ENCODE measurements at regions not wholly inside any gene's neighbourhood (a gene's known extent, or its start where the extent isn't known, plus 50 kb on each side); places are given as distances from the start of the nearest gene placed in this dataset.

GRCh38 chr1:64403331-64403730, 66.6 kb upstream of the CACHD1 start:
- no peak for TF ChIP-seq CTCF (IDR thresholded peaks at IDR 0.05; ENCODE audit: low read depth, low read length, missing input control)
- TF ChIP-seq HNF4A (conservative IDR thresholded peaks at IDR 0.05), result no peak
- no peak for TF ChIP-seq RXRA (IDR thresholded peaks at IDR 0.05)
- no peak for TF ChIP-seq EGR1 (IDR thresholded peaks at IDR 0.05; ENCODE audit: low read depth in 2 of 2)
- no peak for TF ChIP-seq MAX (IDR thresholded peaks at IDR 0.05)
- TF ChIP-seq ZBTB33 (IDR thresholded peaks at IDR 0.05), result no peak
- no peak for TF ChIP-seq YY1 (IDR thresholded peaks at IDR 0.05)
- no peak for TF ChIP-seq FOXA2 (IDR thresholded peaks at IDR 0.05)
- TF ChIP-seq REST (IDR thresholded peaks at IDR 0.05), result no peak
- TF ChIP-seq ATF3 (IDR thresholded peaks at IDR 0.05), result no peak
- TF ChIP-seq SP1 (IDR thresholded peaks at IDR 0.05), result no peak
- TF ChIP-seq HNF4G (IDR thresholded peaks at IDR 0.05), result no peak
- no peak for TF ChIP-seq JUND (IDR thresholded peaks at IDR 0.05)
- TF ChIP-seq FOXA1 (IDR thresholded peaks at IDR 0.05), result no peak
- TF ChIP-seq TAF1 (conservative IDR thresholded peaks at IDR 0.05), result no peak
- TF ChIP-seq RAD21 (IDR thresholded peaks at IDR 0.05), result no peak
- no peak for TF ChIP-seq NR2F2 (IDR thresholded peaks at IDR 0.05)
- Histone ChIP-seq H3K36me3 (ENCODE audit: control insufficient read depth in 4 of 4, insufficient read depth in 3 of 4, low read depth in 1 of 4, low read length in 3 of 4) (no peaks in the 10 kb centered on the region), H3K27me3 (ENCODE audit: control insufficient read depth in 4 of 4, insufficient read depth in 4 of 4, low read length in 3 of 4) (no peaks in the 10 kb centered on the region), H3K27ac (ENCODE audit: low read depth in 1 of 2, low read length in 2 of 2) (no peak overlapping the region), H3K9ac (ENCODE audit: low read depth in 1 of 2, low read length in 2 of 2) (no peak overlapping the region), H3K4me3 (ENCODE audit: low read depth in 1 of 3, low read length in 3 of 3) (no peak overlapping the region), H3K4me1 (ENCODE audit: control insufficient read depth in 4 of 4, insufficient read depth in 4 of 4, low read length in 3 of 4) (no peaks in the 10 kb centered on the region), H3K9me3 (ENCODE audit: control insufficient read depth in 4 of 4, low read length in 3 of 4) (no peaks in the 10 kb centered on the region)
- WGBS, result 87% methylated on average over 3 of the region's 3 CpGs
- no peak for DNase-seq (ENCODE audit: low spot score)

GRCh38 chr1:64404202-64404601, 65.7 kb upstream of the CACHD1 start:
- H3K4me1 ChIP-seq (ENCODE audit: control insufficient read depth in 4 of 4, insufficient read depth in 4 of 4, low read length in 3 of 4), result no peaks in the 10 kb centered on the region
- 84% methylated on average over 1 of the region's 1 CpG for WGBS
- no peak for DNase-seq (ENCODE audit: low spot score)
- TF ChIP-seq HNF4G (IDR thresholded peaks at IDR 0.05) (no peak), ATF3 (IDR thresholded peaks at IDR 0.05) (no peak), NR2F2 (IDR thresholded peaks at IDR 0.05) (no peak), CTCF (IDR thresholded peaks at IDR 0.05; ENCODE audit: low read depth, low read length, missing input control) (no peak), SP1 (IDR thresholded peaks at IDR 0.05) (no peak), FOXA1 (IDR thresholded peaks at IDR 0.05) (no peak), TAF1 (conservative IDR thresholded peaks at IDR 0.05) (no peak), EGR1 (IDR thresholded peaks at IDR 0.05; ENCODE audit: low read depth in 2 of 2) (no peak), ZBTB33 (IDR thresholded peaks at IDR 0.05) (no peak), HNF4A (conservative IDR thresholded peaks at IDR 0.05) (no peak), JUND (IDR thresholded peaks at IDR 0.05) (no peak), RXRA (IDR thresholded peaks at IDR 0.05) (no peak)

More at GRCh38 chr1:64404202-64404601, 65.7 kb upstream of the CACHD1 start:
- Histone ChIP-seq H3K36me3 (ENCODE audit: control insufficient read depth in 4 of 4, insufficient read depth in 3 of 4, low read depth in 1 of 4, low read length in 3 of 4) (no peaks in the 10 kb centered on the region), H3K27me3 (ENCODE audit: control insufficient read depth in 4 of 4, insufficient read depth in 4 of 4, low read length in 3 of 4) (no peaks in the 10 kb centered on the region), H3K9ac (ENCODE audit: low read depth in 1 of 2, low read length in 2 of 2) (no peak overlapping the region), H3K27ac (ENCODE audit: low read depth in 1 of 2, low read length in 2 of 2) (no peak overlapping the region), H3K4me3 (ENCODE audit: low read depth in 1 of 3, low read length in 3 of 3) (no peak overlapping the region), H3K9me3 (ENCODE audit: control insufficient read depth in 4 of 4, low read length in 3 of 4) (no peaks in the 10 kb centered on the region)
